HUES48 (cell line): ENCODE measurements at regions not wholly inside any gene's neighbourhood (a gene's known extent, or its start where the extent isn't known, plus 50 kb on each side); places are given as distances from the start of the nearest gene placed in this dataset.

Source experiments
- H3K27ac ChIP-seq: one replicate; pipeline ENCODE4 v1.7.0; 2013; ENCODE audit warnings: low read depth, low read length, inconsistent platforms
- H3K27me3 ChIP-seq: 2 replicates; pipeline ENCODE4 v1.6.1; 2013; ENCODE audit warnings: mild to moderate bottlenecking, low read length; ENCODE audit not compliant: control insufficient read depth, insufficient read depth
- H3K36me3 ChIP-seq: 2 replicates; pipeline ENCODE4 v1.6.1; 2013; ENCODE audit warnings: low read length; ENCODE audit not compliant: control insufficient read depth, insufficient read depth
- H3K4me1 ChIP-seq: 2 replicates; pipeline ENCODE4 v1.6.1; 2013; ENCODE audit warnings: mild to moderate bottlenecking, low read length; ENCODE audit not compliant: control insufficient read depth, insufficient read depth
- H3K4me3 ChIP-seq: 2 replicates; pipeline ENCODE4 v1.5.1; 2013; ENCODE audit warnings: mild to moderate bottlenecking, low read depth, low read length
- H3K9ac ChIP-seq: 2 replicates; pipeline ENCODE4 v1.6.1; 2013; ENCODE audit warnings: mild to moderate bottlenecking, low read depth, low read length, moderate library complexity
- H3K9me3 ChIP-seq: 2 replicates; pipeline ENCODE4 v1.6.1; 2013; ENCODE audit warnings: low read length; ENCODE audit not compliant: control insufficient read depth, insufficient read depth

GRCh38 chr2:168378960-168379669, 77.0 kb upstream of the CERS6 start:
- Histone ChIP-seq H3K4me3 (no peak overlapping the region), H3K27me3 (no peaks in the 10 kb centered on the region), H3K9me3 (peaks cover 9% of the 10 kb centered on the region; the same call in 1 of the 2 replicates), H3K36me3 (no peaks in the 10 kb centered on the region), H3K4me1 (peaks cover 3% of the 10 kb centered on the region), H3K27ac (no peak overlapping the region), H3K9ac (no peak overlapping the region)

- H3K9ac ChIP-seq, result no peak overlapping the region
- H3K9me3 ChIP-seq, result peaks cover 5% of the 10 kb centered on the region; the same call in 1 of the 2 replicates
- H3K27me3 ChIP-seq, result no peaks in the 10 kb centered on the region
- no peaks in the 10 kb centered on the region for H3K36me3 ChIP-seq
- no peak overlapping the region for H3K27ac ChIP-seq
- peaks cover 8% of the 10 kb centered on the region for H3K4me1 ChIP-seq
- H3K4me3 ChIP-seq, result no peak overlapping the region
Observed at GRCh38 chr2:168380500-168380899, 75.6 kb upstream of the CERS6 start.

- Histone ChIP-seq H3K27me3 (no peaks in the 10 kb centered on the region), H3K4me3 (no peak overlapping the region), H3K9me3 (no peaks in the 10 kb centered on the region), H3K27ac (no peak overlapping the region), H3K36me3 (no peaks in the 10 kb centered on the region), H3K4me1 (no peaks in the 10 kb centered on the region), H3K9ac (no peak overlapping the region)
Observed at GRCh38 chr2:168392024-168392423, 64.0 kb upstream of the CERS6 start.

GRCh38 chr2:168392797-168393196, 63.3 kb upstream of the CERS6 start:
- no peak overlapping the region for H3K9ac ChIP-seq
- H3K27me3 ChIP-seq, result no peaks in the 10 kb centered on the region
- H3K4me1 ChIP-seq, result no peaks in the 10 kb centered on the region
- no peak overlapping the region for H3K4me3 ChIP-seq
- H3K36me3 ChIP-seq, result no peaks in the 10 kb centered on the region
- no peaks in the 10 kb centered on the region for H3K9me3 ChIP-seq
- H3K27ac ChIP-seq, result no peak overlapping the region

GRCh38 chr2:168394262-168394661, 61.8 kb upstream of the CERS6 start:
- Histone ChIP-seq H3K9me3 (no peaks in the 10 kb centered on the region), H3K27ac (no peak overlapping the region), H3K4me1 (no peaks in the 10 kb centered on the region)

GRCh38 chr2:168396131-168396530, 59.9 kb upstream of the CERS6 start:
- H3K4me1 ChIP-seq, result no peaks in the 10 kb centered on the region
- H3K36me3 ChIP-seq, result no peaks in the 10 kb centered on the region
- no peak overlapping the region for H3K27ac ChIP-seq
- H3K9me3 ChIP-seq, result no peaks in the 10 kb centered on the region
- H3K9ac ChIP-seq, result no peak overlapping the region
- H3K27me3 ChIP-seq, result no peaks in the 10 kb centered on the region
- no peak overlapping the region for H3K4me3 ChIP-seq

More at GRCh38 chr2:168394262-168394661, 61.8 kb upstream of the CERS6 start:
- H3K4me3 ChIP-seq, result no peak overlapping the region
- H3K9ac ChIP-seq, result no peak overlapping the region
- H3K36me3 ChIP-seq, result no peaks in the 10 kb centered on the region
- H3K27me3 ChIP-seq, result no peaks in the 10 kb centered on the region

- H3K4me3 ChIP-seq, result no peak overlapping the region
Observed at GRCh38 chr2:168397629-168398028, 58.4 kb upstream of the CERS6 start.

GRCh38 chr2:168401048-168401556, 55.0 kb upstream of the CERS6 start:
- Histone ChIP-seq H3K36me3 (no peaks in the 10 kb centered on the region), H3K4me3 (no peak overlapping the region), H3K27ac (no peak overlapping the region), H3K27me3 (no peaks in the 10 kb centered on the region), H3K9ac (no peak overlapping the region), H3K9me3 (no peaks in the 10 kb centered on the region), H3K4me1 (no peaks in the 10 kb centered on the region)

More at GRCh38 chr2:168397629-168398028, 58.4 kb upstream of the CERS6 start:
- H3K9ac ChIP-seq, result no peak overlapping the region
- no peaks in the 10 kb centered on the region for H3K27me3 ChIP-seq
- H3K9me3 ChIP-seq, result no peaks in the 10 kb centered on the region
- no peak overlapping the region for H3K27ac ChIP-seq
- no peaks in the 10 kb centered on the region for H3K4me1 ChIP-seq
- H3K36me3 ChIP-seq, result no peaks in the 10 kb centered on the region

GRCh38 chr2:168401771-168402170, 54.3 kb upstream of the CERS6 start:
- Histone ChIP-seq H3K4me1 (no peaks in the 10 kb centered on the region), H3K27ac (no peak overlapping the region), H3K36me3 (no peaks in the 10 kb centered on the region), H3K9ac (no peak overlapping the region), H3K4me3 (no peak overlapping the region), H3K27me3 (no peaks in the 10 kb centered on the region), H3K9me3 (no peaks in the 10 kb centered on the region)

GRCh38 chr2:168402531-168402930, 53.5 kb upstream of the CERS6 start:
- Histone ChIP-seq H3K4me3 (no peak overlapping the region), H3K27ac (no peak overlapping the region), H3K9ac (no peak overlapping the region), H3K9me3 (no peaks in the 10 kb centered on the region), H3K36me3 (no peaks in the 10 kb centered on the region), H3K27me3 (no peaks in the 10 kb centered on the region), H3K4me1 (no peaks in the 10 kb centered on the region)

- Histone ChIP-seq H3K9me3 (no peaks in the 10 kb centered on the region), H3K4me3 (no peak overlapping the region), H3K27ac (no peak overlapping the region), H3K27me3 (no peaks in the 10 kb centered on the region), H3K9ac (no peak overlapping the region), H3K36me3 (no peaks in the 10 kb centered on the region), H3K4me1 (no peaks in the 10 kb centered on the region)
Observed at GRCh38 chr2:168403736-168404135, 52.3 kb upstream of the CERS6 start.
